ENCODE measurements at regions not wholly inside any gene's neighbourhood (a gene's known extent, or its start where the extent isn't known, plus 50 kb on each side); places are given as distances from the start of the nearest gene placed in this dataset.

DNA sequence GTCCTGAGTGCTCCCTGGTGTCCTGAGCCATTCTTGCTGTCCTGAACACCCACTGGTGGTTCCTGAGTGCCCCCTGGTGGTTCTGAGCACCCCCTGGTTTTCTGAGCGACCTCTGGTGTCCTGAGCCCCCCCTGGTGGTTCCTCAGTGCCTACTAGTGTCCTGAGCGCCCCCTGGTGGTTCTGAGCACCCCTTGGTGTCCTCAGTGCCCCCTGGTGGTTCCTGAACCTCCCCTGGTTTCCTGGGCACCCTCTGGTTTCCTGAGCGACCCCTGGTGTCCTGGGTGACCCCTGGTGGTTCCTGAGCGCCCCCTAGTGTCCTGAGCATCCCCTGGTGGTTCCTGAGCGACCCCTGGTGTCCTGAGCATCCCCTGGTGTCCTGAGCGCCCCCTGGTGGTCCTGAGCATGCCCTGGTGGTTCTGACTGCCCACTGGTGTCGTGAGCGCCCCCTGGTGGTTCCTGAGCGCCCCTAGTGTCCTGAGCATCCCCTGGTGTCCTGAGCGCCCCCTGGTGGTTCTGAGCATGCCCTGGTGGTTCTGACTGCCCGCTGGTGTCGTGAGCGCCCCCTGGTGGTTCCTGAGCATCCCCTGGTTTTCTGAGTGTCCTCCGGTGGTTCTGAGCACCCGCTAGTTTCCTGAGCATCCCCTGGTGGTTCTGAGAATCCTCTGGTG, 473.1 kb downstream of the TMEM121 start:
- no peak for TF ChIP-seq ZFP3 (CRISPR knock-in tag; IDR thresholded peaks at IDR 0.05)
- TF ChIP-seq, protein P1, sequence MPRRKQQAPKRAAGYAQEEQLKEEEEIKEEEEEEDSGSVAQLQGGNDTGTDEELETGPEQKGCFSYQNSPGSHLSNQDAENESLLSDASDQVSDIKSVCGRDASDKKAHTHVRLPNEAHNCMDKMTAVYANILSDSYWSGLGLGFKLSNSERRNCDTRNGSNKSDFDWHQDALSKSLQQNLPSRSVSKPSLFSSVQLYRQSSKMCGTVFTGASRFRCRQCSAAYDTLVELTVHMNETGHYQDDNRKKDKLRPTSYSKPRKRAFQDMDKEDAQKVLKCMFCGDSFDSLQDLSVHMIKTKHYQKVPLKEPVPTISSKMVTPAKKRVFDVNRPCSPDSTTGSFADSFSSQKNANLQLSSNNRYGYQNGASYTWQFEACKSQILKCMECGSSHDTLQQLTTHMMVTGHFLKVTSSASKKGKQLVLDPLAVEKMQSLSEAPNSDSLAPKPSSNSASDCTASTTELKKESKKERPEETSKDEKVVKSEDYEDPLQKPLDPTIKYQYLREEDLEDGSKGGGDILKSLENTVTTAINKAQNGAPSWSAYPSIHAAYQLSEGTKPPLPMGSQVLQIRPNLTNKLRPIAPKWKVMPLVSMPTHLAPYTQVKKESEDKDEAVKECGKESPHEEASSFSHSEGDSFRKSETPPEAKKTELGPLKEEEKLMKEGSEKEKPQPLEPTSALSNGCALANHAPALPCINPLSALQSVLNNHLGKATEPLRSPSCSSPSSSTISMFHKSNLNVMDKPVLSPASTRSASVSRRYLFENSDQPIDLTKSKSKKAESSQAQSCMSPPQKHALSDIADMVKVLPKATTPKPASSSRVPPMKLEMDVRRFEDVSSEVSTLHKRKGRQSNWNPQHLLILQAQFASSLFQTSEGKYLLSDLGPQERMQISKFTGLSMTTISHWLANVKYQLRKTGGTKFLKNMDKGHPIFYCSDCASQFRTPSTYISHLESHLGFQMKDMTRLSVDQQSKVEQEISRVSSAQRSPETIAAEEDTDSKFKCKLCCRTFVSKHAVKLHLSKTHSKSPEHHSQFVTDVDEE (CRISPR knock-in tag; IDR thresholded peaks at IDR 0.05), result no peak
- TF ChIP-seq RARB (CRISPR knock-in tag; IDR thresholded peaks at IDR 0.05), result no peak
- TF ChIP-seq GLIS3 (CRISPR knock-in tag; IDR thresholded peaks at IDR 0.05), result no peak
- no peak for TF ChIP-seq ZNF8 (CRISPR knock-in tag; IDR thresholded peaks at IDR 0.05)
- TF ChIP-seq ZNF565 (CRISPR knock-in tag; conservative IDR thresholded peaks at IDR 0.05; ENCODE audit: low read depth), result no peak
